Coronary artery (tissue), 2 donors: ENCODE measurements at regions not wholly inside any gene's neighbourhood (a gene's known extent, or its start where the extent isn't known, plus 50 kb on each side); places are given as distances from the start of the nearest gene placed in this dataset.

Experiments used
- DNase-seq: peaks from one replicate; pipeline ENCODE4 v3.0.0-alpha.2; 2017; ENCODE audit warnings: low spot score
- H3K27ac ChIP-seq, 2 donors: fragments of 200-600 bp; sonication (generic); one replicate each; pipeline ENCODE4 v1.5.1; 2016 to 2019
- H3K4me3 ChIP-seq: fragments of 200-600 bp; sonication (generic); 2 replicates; pipeline ENCODE4 v1.5.1; 2016; ENCODE audit warnings: mild to moderate bottlenecking, moderate library complexity
- TF ChIP-seq, protein P1 (sequence below): fragments of 200-600 bp; sonication (generic); IDR thresholded peaks from one replicate; pipeline ENCODE4 v1.5.1; 2019; ENCODE audit warnings: antibody characterized with exemption

GRCh38 chr14:101219896-101220703 lies 316.6 kb upstream of the RTL1 start:
- Histone ChIP-seq H3K4me3 (no peak overlapping the region), H3K27ac (no peak overlapping the region)
- no peak for DNase-seq
- TF ChIP-seq, protein P1, sequence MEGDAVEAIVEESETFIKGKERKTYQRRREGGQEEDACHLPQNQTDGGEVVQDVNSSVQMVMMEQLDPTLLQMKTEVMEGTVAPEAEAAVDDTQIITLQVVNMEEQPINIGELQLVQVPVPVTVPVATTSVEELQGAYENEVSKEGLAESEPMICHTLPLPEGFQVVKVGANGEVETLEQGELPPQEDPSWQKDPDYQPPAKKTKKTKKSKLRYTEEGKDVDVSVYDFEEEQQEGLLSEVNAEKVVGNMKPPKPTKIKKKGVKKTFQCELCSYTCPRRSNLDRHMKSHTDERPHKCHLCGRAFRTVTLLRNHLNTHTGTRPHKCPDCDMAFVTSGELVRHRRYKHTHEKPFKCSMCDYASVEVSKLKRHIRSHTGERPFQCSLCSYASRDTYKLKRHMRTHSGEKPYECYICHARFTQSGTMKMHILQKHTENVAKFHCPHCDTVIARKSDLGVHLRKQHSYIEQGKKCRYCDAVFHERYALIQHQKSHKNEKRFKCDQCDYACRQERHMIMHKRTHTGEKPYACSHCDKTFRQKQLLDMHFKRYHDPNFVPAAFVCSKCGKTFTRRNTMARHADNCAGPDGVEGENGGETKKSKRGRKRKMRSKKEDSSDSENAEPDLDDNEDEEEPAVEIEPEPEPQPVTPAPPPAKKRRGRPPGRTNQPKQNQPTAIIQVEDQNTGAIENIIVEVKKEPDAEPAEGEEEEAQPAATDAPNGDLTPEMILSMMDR = no peak

DNA sequence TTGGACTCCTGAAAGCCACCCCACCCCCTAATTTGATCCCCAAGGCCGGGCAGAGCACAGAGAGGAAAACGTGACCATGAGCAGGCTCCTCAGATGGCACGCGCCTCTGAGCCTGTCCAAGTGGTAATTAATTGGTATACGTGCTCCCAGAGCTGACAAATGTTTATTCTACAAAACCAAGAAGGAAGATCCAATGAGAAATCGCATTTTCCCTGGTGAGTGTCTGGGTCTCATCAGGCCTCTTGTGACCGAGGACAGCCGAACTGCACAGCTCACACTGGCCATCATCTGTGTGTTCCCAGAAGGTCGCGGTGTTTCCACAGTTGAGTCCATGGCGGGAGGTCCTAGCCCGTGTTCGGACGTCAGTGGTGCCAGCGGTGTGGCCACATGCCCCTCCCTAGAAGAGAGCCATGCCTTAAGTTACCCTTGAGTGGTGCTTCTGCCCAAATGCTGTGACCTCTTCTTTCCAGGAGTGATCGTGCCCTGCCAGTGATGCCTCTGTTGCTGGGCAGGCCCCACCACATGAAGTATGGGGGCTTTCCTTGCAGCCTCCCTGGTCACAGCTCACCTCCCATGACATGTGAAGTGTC lies 317.5 kb upstream of the RTL1 start:
- TF ChIP-seq, protein P1 = no peak
- H3K27ac ChIP-seq = no peak overlapping the region
- DNase-seq = peak; percentile 70
- no peak overlapping the region for H3K4me3 ChIP-seq

GRCh38 chr14:101221549-101222160 lies 318.1 kb upstream of the RTL1 start:
- TF ChIP-seq, protein P1 = no peak
- no peak overlapping the region for H3K27ac ChIP-seq
- no peak overlapping the region for H3K4me3 ChIP-seq
- no peak for DNase-seq

DNA sequence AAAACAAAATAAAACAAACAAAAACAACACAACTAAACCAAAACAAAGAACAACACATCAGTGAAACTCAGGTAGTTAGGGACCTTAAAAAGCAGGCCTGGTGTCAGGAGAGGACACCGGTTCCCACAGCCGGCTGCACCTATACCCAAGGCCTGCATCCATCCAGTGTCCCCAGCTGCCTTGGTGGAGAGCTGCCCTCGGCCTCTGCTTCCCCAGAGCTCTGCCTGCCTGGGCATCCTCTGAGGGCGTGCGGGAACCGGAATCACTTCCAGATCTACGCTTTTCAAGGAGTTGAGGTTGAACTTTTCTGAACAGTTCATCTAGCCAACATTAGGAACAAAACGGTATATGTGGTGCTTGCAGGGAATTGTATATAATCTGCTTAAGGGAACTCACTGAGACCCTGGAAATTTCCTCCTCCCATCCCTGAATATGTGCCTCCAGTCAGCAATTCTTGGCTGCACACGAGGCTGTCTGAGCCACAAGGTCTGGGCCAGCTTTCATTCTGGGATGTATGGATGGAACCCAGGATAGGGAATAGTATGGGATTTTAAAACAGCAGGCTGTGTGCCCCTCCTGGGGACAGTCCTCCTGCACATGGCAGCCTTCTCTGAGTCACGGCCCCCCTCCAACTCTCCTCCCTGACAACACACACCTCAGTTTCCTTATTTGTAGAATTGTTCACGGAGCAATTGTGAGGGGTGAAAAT lies 319.0 kb upstream of the RTL1 start:
- TF ChIP-seq, protein P1 = no peak
- peak; percentile 33 for DNase-seq
- H3K4me3 ChIP-seq = no peak overlapping the region
- H3K27ac ChIP-seq = no peak overlapping the region

GRCh38 chr14:101223127-101223526 lies 319.6 kb upstream of the RTL1 start:
- TF ChIP-seq, protein P1 = no peak
- Histone ChIP-seq H3K27ac (no peak overlapping the region), H3K4me3 (no peak overlapping the region)
- no peak for DNase-seq

DNA sequence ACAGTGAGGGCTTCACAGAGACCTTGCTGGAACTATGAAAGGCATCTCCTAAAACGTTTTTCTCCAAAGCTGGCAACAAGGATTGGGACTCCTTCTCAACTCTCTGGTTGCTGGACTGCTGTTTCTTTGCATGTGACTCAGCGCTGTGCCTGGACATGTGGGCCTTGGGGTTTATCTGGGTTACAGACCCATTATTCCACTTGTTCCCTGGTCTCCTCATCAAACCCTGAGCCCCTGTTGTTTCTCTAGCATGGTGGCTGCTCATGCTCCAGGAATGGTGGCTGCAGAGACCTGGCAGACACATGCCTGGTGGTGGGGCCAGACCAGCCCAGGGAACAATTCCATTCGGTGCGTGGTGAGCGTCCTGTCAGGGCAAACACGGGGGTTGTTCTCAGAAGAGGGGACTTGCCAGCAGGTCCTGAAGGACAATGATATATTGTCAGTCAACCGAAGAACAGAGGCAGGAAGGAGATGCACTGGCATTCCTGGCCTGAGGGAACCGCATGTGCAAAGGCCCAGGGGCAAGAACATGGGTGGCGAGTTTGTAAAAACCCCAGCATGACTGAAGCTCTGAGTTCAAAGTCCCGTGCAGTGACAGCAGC lies 320.1 kb upstream of the RTL1 start:
- H3K27ac ChIP-seq = no peak overlapping the region
- no peak overlapping the region for H3K4me3 ChIP-seq
- no peak for DNase-seq
- TF ChIP-seq, protein P1 = no peak
